ENCODE measurements at regions not wholly inside any gene's neighbourhood (a gene's known extent, or its start where the extent isn't known, plus 50 kb on each side); places are given as distances from the start of the nearest gene placed in this dataset.

DNA sequence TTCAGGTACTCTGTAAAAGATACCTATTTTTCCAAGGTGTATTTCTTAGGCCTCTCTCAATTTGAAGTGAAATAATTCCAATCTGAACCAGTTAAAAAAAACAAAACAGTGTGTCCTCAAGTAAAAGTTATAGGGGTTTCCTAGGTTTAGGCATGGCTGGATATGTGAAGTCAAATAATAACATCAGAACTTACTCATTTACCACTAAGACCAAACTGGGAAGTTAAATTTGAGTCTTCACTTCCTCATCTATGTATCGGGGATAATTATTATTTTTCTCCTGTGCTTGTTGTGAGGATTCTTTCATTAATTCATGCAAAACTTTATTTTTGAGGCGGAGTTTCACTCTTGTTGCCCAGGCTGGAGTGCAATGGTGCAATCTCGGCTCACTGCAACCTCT lies 86.2 kb upstream of the PTPRK start:
- TF ChIP-seq, protein P1, sequence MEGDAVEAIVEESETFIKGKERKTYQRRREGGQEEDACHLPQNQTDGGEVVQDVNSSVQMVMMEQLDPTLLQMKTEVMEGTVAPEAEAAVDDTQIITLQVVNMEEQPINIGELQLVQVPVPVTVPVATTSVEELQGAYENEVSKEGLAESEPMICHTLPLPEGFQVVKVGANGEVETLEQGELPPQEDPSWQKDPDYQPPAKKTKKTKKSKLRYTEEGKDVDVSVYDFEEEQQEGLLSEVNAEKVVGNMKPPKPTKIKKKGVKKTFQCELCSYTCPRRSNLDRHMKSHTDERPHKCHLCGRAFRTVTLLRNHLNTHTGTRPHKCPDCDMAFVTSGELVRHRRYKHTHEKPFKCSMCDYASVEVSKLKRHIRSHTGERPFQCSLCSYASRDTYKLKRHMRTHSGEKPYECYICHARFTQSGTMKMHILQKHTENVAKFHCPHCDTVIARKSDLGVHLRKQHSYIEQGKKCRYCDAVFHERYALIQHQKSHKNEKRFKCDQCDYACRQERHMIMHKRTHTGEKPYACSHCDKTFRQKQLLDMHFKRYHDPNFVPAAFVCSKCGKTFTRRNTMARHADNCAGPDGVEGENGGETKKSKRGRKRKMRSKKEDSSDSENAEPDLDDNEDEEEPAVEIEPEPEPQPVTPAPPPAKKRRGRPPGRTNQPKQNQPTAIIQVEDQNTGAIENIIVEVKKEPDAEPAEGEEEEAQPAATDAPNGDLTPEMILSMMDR (IDR thresholded peaks at IDR 0.05; ENCODE audit: low read length), result no peak
- TF ChIP-seq EZH2phosphoT487 (IDR thresholded peaks at IDR 0.05; ENCODE audit: low read length) (no peak), EZH2 (optimal IDR thresholded peaks at IDR 0.05; ENCODE audit: low read depth, low read length) (no peak)

All from MM.1S (cell line).